Erythroblast (primary cell): ENCODE measurements at regions not wholly inside any gene's neighbourhood (a gene's known extent, or its start where the extent isn't known, plus 50 kb on each side); places are given as distances from the start of the nearest gene placed in this dataset.

Source experiments
- GATA1 ChIP-seq: IDR thresholded peaks from 2 replicates; pipeline ENCODE4 v1.6.1; 2011; ENCODE audit warnings: low read depth, mild to moderate bottlenecking, control low read depth, low read length, moderate library complexity
- POLR2A ChIP-seq: IDR thresholded peaks from 2 replicates; pipeline ENCODE4 v1.6.1; 2011; ENCODE audit warnings: mild to moderate bottlenecking, low read length

DNA sequence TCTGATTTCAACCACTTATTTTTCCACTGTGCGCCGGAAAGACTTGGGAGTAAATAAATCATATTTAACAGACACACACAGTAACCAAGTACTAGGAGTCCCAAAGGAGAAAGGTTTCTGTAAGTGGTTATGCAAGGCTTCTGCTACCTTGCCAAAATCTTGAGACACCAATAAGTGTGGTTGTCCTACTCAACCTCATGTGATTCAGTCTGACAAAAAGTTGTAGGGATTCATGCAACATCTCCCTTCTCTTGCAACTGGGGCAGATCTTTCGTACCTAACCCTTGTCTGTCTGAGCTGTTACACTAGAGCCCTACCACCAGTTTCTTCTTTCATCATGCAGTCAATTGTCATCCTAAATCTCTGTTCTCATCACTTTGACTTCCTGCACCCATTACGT, 69.9 kb upstream of the NUDT7 start:
- TF ChIP-seq POLR2A (no peak), GATA1 (no peak)
